ENCODE measurements at regions not wholly inside any gene's neighbourhood (a gene's known extent, or its start where the extent isn't known, plus 50 kb on each side); places are given as distances from the start of the nearest gene placed in this dataset.

GRCh38 chr3:181457190-181457589, 254.5 kb upstream of the SOX2 start:
- no peak for DNase-seq (ENCODE audit: low read depth in 4 of 4, low spot score in 3 of 4)

GRCh38 chr3:181455276-181455675, 256.4 kb upstream of the SOX2 start:
- DNase-seq (ENCODE audit: low read depth in 4 of 4, low spot score in 3 of 4) = no peak

- DNase-seq (ENCODE audit: low read depth in 4 of 4, low spot score in 3 of 4) = no peak
Measured at GRCh38 chr3:181454451-181455027, 257.2 kb upstream of the SOX2 start.

GRCh38 chr3:181446741-181447140, 265.0 kb upstream of the SOX2 start:
- DNase-seq (ENCODE audit: low read depth in 4 of 4, low spot score in 3 of 4) = no peak

- no peak for DNase-seq (ENCODE audit: low read depth in 4 of 4, low spot score in 3 of 4)
Measured at GRCh38 chr3:181442066-181442465, 269.7 kb upstream of the SOX2 start.

GRCh38 chr3:181432992-181433391, 278.7 kb upstream of the SOX2 start:
- DNase-seq (ENCODE audit: low read depth in 4 of 4, low spot score in 3 of 4) = no peak

GRCh38 chr3:181431748-181432147, 280.0 kb upstream of the SOX2 start:
- no peak for DNase-seq (ENCODE audit: low read depth in 4 of 4, low spot score in 3 of 4)

GRCh38 chr3:181425074-181425473, 286.7 kb upstream of the SOX2 start:
- DNase-seq (ENCODE audit: low read depth in 4 of 4, low spot score in 3 of 4) = no peak

GRCh38 chr3:181418233-181418632, 293.5 kb upstream of the SOX2 start:
- DNase-seq (ENCODE audit: low read depth in 4 of 4, low spot score in 3 of 4) = no peak

GRCh38 chr3:181417748-181418147, 294.0 kb upstream of the SOX2 start:
- no peak for DNase-seq (ENCODE audit: low read depth in 4 of 4, low spot score in 3 of 4)

- DNase-seq (ENCODE audit: low read depth in 4 of 4, low spot score in 3 of 4) = no peak
Measured at GRCh38 chr3:181410870-181411269, 300.9 kb upstream of the SOX2 start.

GRCh38 chr3:181403876-181404660, 307.7 kb upstream of the SOX2 start:
- no peak for DNase-seq (ENCODE audit: low read depth in 4 of 4, low spot score in 3 of 4)

GRCh38 chr3:181402347-181402746, 309.4 kb upstream of the SOX2 start:
- no peak for DNase-seq (ENCODE audit: low read depth in 4 of 4, low spot score in 3 of 4)

GRCh38 chr3:181384970-181385369, 326.8 kb upstream of the SOX2 start:
- no peak for DNase-seq (ENCODE audit: low read depth in 4 of 4, low spot score in 3 of 4)

GRCh38 chr3:181383760-181384159, 328.0 kb upstream of the SOX2 start:
- no peak for DNase-seq (ENCODE audit: low read depth in 4 of 4, low spot score in 3 of 4)

GRCh38 chr3:181383201-181383600, 328.5 kb upstream of the SOX2 start:
- no peak for DNase-seq (ENCODE audit: low read depth in 4 of 4, low spot score in 3 of 4)

GRCh38 chr3:181382656-181383055, 329.1 kb upstream of the SOX2 start:
- no peak for DNase-seq (ENCODE audit: low read depth in 4 of 4, low spot score in 3 of 4)

- DNase-seq (ENCODE audit: low read depth in 4 of 4, low spot score in 3 of 4) = no peak
Measured at GRCh38 chr3:181379278-181379677, 332.4 kb upstream of the SOX2 start.

- DNase-seq (ENCODE audit: low read depth in 4 of 4, low spot score in 3 of 4) = no peak
Measured at GRCh38 chr3:181369637-181370036, 342.1 kb upstream of the SOX2 start.

- no peak for DNase-seq (ENCODE audit: low read depth in 4 of 4, low spot score in 3 of 4)
Measured at GRCh38 chr3:181363231-181363630, 348.5 kb upstream of the SOX2 start.

GRCh38 chr3:181362378-181362777, 349.3 kb upstream of the SOX2 start:
- DNase-seq (ENCODE audit: low read depth in 4 of 4, low spot score in 3 of 4) = no peak

GRCh38 chr3:181358562-181358961, 353.2 kb upstream of the SOX2 start:
- DNase-seq (ENCODE audit: low read depth in 4 of 4, low spot score in 3 of 4) = no peak

GRCh38 chr3:181358060-181358459, 353.7 kb upstream of the SOX2 start:
- DNase-seq (ENCODE audit: low read depth in 4 of 4, low spot score in 3 of 4) = no peak
